Activated CD4-positive, CD25-positive, alpha-beta regulatory T cell treated with anti-CD3 and anti-CD28 coated beads, Interleukin-2, amount 50 U/mL, for 24 hours (primary cell): ENCODE measurements at regions not wholly inside any gene's neighbourhood (a gene's known extent, or its start where the extent isn't known, plus 50 kb on each side); places are given as distances from the start of the nearest gene placed in this dataset.

Experiments used
- ATAC-seq, 2 donors: fragments of 150-1000 bp; cut with Tn5 transposase; one replicate each; pipeline ENCODE4 v1.10.0; 2021; ENCODE audit warnings: mild to moderate bottlenecking in 1 of 2, moderate library complexity in 1 of 2

DNA sequence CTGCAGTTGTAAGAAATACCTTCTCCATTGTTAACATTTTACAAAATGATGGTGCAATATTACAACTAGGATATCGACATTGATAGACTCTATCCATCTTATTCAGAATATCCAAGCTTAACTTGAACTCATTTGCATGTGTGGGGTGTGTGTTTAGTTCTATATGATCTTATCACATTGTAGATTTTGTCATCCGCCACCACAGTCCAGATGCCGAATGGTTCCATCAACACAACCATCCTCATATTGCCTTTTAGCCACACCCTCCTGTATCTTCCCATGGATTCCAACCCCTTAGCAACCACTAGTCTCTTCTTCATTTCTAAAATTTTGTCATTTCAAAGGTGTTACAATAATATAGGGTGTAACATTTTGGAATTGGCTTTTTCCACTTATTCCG, 452.9 kb upstream of the AKR1E2 start:
- no peak for ATAC-seq

DNA sequence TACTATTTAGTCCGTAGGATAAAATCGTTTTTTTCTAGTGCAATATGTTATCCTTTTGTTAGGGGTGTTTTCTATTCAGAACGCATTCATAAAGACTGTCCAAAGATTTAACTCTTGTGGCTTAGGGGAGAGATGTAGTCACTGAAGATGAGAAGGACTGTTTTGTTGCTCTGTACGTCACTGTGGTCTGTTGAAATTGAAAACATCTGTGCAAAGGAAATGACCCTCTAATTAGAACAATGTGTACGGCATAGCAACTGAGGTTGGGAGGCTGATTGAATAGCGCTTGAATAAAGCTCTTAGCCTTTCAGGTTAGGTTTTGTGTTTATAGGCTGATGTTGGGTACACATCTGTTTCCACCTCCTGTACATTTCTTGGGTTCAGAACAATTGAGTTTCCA, 453.4 kb upstream of the AKR1E2 start:
- no peak for ATAC-seq

DNA sequence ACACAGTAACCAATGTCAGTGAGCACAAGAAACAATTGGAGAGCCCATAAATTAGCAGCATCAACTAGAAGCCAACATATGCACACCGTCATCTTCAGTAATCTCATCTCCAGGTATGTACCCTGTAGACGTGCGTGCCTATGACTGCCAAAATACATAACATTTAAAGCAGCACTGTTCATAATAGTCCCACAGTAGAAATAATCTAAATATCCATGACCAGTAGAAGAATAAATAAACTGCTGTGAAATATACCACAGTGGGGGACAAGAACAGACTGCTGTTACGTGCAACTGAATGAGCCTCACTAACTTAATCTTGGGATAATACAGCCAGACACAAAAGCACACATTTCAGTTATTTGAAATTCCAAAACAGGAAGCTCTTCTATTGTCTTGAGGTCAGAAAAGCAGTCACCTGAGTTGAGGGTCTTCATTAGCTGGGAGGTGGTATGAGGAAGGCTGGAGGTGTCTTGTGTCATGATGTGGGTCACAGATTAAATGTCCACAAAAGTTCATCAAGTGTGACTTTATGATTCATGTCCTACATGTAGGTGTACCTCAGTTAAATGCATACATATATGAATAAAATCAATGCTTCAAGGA, 454.2 kb upstream of the AKR1E2 start:
- no peak for ATAC-seq

DNA sequence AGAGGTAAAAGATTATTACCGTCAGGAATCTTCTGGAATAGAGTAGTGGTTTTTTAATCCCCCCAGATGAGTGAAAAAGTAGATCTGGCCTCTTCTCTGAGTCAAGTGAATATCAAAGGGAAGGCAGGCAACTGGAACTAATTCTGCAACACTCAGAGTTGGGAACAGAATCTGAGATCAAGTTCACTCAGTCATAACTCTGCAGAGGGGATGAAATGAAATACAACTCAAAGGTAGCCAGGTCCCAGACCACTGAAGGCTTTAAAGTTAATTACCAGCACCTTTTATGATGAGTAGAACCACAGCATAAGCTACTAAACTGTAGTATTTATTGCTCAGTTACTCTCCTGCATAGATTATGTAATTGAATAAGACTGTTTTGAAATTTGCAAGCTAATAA, 455.6 kb upstream of the AKR1E2 start:
- no peak for ATAC-seq

DNA sequence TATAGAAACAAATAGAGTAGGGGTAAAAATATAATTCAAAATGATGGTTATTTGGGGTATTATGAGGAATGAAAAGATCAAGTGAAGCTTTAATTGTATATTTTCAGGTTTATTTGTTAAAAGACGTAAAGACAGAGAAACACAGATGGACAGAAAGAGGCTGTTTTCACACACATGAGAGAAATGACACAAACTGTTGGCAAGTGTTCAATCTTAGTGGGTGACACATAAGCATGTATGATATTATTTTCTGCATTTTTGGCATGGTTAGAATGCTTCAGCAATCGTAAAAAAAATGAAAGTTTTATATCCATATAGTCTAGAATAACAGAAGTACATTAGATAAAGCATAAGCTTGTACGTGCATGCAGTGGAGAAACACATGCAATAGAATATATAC, 464.4 kb upstream of the AKR1E2 start:
- no peak for ATAC-seq

DNA sequence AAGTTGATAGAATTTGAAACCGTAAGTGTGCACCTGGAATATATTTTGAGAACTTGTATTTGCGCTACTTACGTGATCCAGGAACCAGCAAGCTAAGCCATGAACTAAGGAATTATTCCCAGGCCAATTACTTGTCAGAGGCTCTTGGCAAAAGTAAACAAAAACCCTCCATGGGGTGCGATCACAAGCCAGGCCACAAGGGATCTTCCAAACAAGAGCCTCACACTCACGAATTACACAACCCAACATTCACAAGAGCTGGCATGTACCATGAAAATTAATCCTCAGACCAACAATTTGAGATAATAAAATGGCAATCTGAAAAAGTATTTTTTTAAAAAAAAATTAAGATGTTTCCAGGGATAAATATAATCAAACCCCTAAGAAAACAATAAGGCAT, 467.0 kb upstream of the AKR1E2 start:
- no peak for ATAC-seq

DNA sequence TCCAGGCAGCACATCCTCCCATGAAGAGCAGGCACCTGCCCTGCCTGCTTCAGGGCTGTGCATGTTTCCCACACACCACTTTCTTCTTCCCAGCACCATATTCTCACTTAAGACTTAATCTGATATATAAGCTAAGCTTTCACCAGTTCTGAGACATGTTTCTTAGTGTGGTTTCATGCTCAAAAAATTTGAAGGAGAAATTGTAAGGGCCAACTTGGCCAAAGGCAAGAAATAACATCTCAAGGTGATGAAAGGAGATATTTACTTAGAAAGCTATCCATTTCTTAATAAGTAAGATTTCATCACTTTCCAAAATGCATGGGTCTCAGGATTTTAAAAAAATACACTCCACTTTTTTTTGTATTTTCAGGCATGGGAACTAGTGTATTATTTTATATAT, 468.1 kb upstream of the AKR1E2 start:
- ATAC-seq: no peak

DNA sequence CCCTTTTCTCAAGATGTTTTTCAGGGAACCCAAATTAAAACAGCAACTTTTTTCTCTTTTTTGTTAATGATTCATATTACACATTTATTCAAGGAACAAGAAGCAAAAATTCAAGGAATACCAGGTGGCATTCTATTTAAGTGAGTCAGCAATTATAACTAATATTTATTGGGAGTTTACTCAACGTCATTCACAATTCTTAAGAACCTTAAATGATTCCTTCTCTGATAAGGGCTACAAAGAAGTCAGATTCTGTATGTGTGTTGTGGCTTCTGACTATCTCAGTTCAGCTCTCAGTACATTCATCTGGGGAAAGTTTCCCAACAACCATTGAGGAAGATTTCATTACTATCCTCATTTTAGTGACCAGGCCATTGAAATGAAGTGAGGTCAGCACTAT, 470.7 kb upstream of the AKR1E2 start:
- no peak for ATAC-seq

DNA sequence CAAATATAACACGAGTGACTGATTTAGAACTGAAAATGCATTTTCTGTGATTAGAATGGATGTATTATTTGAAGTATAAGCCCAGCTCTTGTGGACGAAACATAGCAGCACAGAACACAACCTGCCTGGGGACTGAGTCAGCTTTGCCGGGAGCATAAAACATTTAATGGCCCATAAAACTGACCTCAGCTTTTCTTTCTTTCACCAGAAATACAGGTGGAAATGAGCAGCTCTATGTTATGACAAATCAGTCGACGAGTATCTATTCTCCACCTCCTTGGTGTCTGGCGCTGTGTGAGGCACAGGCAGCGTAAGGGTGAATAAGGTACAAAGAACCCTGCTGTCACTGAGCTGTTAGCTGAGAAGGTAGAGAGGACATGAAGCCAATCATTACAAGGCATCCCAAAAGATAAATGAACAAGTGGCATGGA, 471.6 kb upstream of the AKR1E2 start:
- peak in 1 of 2 donors; percentile 36 for ATAC-seq

DNA sequence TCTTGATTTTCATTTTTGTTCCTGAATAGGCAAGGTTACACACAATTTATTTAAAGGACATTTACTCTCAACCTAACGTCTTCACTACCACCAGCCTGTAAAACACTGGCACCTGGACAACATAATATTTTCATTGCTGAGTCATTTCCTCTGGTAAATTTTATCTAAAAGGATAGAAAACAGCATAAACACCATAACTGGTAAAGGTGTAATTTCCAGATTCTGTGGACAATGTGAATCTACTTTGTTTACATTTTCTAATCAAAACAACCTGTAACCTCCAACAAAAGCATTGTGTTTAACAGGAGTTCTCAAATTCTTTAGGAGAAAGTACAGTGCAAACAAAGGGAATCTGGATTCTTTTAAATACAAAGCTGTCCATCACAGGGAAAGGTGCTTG, 472.0 kb upstream of the AKR1E2 start:
- peak; percentile 34 for ATAC-seq

DNA sequence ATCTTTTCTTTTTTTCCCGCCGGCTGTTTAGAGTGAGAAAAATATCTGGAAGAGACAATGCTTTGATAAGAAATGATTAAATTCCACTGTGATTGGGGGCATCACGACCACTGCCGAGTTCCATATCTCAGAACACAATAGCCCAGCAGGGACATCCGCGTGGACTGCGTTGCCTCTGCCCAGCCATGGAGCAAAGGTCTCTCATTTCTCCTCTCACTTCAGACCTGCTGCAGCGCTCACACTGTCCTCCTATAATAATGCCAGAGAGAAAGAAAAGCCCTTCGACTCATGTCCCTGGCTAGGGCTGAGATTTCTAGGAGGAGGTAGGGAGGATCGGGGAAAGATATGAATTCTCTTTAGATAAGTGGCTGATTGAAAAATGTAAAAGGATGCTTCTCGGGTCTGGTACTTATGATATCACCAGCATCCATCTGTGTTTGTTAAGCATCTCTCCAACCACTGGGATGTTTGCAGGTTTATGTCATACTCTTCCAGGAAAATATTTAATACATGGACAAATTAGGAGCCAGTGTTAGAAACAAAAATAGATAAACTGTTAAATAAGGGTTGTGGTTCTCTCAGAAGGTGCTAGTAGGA, 472.9 kb upstream of the AKR1E2 start:
- no peak for ATAC-seq

DNA sequence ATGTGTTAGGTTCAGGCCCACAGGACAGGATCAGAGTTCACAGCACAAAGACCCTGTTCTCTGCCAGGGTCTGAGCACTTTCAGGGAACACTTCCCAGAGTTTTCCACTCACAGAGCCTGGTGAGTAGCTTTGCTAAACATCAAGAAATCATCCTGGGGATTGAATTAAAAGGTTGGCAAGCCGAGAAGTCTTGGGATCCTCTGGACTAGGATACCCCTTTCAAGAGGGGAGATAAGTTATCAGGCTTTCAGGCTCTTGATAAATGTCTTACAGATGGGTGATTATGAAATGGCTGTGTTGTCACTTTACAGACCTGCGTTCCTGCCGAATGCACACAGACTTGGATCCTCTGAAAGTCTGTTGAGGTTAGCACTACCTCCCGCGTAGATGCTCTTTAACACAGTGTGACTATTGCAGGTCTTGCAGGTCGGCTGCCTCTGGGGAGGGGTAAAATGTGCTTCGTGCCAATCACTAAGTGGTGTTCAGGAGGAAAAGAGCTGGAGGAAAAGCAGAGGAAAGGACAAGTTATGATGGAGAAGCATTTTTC, 473.5 kb upstream of the AKR1E2 start:
- no peak for ATAC-seq

DNA sequence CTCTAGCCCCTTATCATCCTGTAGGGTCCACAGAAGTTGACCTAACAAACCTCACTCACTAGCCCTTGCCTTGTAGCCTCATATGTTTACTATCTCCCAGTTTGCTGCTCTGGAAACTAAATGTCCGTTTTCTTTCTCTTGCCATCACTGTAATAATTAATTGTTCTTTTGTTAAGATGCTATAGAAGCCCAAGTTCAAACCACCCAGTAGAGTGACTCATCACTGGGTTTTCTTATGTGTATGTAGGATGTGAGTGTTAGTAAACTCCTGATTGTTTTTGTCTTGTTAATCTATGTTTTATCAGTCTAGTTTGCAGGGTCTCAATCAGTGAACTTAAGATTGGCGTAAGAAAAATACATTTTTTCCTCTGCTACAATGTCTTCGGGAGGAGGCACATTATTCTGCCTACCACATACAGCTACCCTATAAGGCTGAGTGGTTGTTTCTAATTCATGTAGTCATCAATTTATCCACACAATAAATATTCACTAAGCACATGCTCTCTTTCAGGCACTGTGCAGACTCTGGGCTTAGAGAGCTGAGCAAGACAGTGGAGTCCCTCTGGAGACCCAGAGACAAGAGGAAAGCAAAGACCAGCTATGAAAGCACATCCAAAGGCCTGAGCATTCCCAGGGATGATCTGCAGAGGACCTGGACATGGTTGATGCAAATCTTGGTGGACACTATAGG, 474.1 kb upstream of the AKR1E2 start:
- ATAC-seq: peak in 1 of 2 donors; percentile 22

DNA sequence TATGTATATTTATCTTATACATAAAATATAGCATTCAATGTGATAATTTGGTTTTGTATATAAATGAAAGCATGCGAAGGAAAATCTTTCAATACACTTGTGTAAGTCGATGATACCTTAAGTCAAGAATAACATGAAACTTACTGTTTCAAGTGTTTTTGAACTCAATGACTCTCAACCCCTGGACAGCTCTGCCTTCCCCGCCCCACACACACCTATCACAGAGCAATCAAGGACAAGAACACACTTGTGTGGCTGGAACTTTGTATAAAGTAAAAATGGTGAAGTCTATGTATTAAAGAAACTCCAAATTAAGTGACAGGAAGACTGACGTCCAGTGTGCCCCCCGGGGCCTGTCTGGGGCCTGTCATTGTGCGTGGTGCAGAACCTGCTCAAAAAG, 478.6 kb upstream of the AKR1E2 start:
- ATAC-seq: no peak

DNA sequence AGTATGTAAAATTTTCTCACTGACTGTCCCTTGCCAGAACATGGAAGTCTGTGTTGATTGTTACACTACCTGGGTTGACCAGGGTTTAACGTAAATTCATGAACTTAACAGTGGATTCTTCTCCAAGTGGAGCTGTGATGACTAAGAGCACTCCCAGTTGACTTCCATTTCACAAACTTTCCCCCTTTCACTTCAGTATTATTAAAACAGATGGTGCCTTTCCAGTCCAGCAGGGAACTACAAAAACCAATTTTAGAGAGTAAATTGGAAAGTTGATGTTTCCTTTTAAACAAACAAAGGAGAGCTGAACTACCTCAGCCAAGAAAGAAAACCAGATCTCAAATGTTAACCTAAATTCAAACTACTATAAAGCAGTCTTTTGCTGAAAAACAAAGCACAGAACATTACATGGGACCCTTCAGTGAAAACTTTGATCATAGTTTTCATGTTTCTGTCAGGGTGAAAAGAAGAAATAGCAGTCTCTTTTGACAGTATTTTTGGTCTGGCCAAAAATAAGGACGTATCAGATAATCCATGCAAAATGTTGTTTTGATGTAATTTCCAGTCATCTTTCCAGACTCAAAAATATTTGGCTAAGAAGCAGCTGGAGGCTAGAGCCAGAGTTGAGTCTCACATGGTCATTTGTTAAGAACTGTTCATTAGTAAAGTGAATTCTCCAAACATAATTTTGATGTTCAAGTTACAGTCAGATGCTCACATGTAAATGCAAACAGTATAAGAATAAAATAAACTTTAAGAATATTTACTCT, 479.9 kb upstream of the AKR1E2 start:
- ATAC-seq: no peak

DNA sequence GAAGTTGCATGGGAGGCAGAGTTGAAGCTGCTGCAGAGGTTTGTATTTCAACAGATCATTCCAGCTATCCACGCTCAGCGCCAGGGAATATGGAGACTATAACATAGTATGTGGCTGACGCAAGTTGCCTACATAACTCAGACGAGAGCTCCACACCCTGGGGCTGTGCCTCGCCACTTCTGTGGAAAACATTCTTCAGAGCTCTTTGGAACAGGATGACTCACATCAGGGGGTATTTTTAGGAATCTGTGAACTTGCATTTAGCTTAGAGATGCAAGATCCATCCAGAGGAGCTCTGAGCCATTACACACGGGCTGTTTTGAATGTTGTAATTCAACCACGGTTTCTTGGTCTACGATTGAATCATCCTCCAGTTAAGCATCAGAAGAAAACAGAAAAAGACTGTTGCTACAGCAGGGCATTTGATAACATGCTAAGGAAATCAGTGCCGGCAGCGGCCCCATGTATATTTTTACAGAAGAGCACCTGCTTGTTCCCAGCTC, 481.5 kb upstream of the AKR1E2 start:
- ATAC-seq: peak; percentile 74 to 82

DNA sequence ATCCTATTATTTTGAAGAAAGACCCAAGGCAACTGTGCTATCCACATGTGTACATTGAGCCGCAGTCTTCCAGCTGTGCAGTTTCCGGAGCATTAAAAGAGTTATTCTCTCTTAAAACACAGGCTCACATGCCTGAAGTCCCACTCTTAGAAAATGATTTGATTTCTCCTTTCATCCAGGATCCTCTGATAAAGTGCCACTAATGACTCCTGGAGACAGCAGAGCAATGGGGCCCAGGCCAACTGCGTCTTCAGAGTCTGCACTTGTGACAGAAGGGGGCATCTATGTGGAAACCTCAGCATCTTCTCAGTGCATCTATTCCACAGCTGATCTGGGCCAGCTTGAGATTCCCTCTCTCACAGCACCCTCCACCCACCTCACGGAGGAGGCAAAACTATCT, 482.1 kb upstream of the AKR1E2 start:
- ATAC-seq: no peak

DNA sequence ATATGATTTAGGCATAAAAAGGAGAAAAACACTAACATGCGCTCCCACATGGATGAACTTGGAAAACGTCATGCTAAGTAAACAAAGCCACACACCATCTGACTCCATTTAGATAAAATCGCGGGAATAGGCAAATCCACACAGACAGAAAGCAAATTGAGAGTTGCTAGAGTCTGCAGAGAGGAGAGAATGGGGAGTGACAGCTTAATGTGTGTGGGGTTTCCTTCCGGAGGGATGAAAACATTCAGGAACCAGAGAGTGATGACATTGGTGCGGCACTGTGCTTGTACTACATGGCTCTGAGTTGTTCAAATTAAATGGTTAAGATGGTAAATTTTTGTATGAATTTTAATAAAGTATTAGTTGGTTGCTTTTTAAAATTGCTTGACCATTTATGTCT, 482.9 kb upstream of the AKR1E2 start:
- ATAC-seq: no peak

DNA sequence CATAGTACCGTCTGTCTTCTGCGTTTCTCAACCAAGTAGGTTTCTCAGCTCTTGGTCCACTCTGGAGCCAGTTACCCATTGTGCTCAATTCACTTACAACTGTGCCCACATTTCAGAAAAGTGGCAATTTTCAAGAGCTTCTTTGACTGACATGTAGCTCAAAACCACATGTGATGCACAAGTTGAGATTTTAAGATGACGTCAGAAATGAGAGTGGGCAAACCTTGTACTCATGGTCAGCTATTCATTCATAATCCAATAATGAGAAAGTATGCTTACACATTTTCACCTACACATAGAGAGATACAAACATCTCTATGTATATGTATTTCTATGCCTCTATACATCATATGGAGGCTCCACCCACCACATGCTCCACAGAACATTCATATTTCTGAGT, 487.2 kb upstream of the AKR1E2 start:
- ATAC-seq: no peak

DNA sequence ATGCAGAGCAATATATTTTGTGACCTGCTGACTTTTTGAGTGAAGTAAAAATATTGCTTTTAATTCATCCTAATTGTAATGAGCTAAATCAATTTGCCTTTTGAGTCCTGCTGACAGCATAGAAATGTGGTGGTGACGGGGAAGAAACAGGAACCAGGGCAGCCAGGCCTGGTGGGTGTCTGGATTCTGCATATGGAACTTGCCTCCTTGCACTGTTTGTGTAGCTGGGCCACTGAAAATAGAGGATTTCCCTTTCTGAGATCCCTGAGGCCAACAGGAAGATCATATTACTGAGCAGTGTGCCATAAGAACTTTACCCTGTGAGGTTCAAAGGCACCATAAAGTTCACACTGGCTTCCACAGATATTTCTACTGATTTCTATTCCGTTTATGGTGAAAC, 488.4 kb upstream of the AKR1E2 start:
- no peak for ATAC-seq

DNA sequence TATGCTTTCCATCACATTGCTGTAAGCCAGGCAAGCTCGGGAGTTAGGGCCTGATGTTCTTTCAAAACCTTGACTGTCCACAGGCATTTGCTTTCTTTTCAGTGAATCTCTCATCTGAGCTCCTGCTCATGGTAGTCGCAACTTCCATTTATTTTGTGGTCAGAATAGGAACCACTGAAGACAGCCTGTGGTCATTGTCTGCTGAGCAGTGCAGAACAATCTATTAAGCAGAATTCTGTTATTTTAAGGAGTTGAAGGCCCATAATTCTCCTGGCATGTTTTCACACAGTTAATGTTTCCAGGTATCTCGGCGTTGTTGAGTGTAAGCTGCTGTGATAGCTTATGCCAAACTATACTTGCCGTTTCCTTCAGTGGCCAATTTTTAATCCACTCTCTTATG, 491.1 kb upstream of the AKR1E2 start:
- no peak for ATAC-seq

DNA sequence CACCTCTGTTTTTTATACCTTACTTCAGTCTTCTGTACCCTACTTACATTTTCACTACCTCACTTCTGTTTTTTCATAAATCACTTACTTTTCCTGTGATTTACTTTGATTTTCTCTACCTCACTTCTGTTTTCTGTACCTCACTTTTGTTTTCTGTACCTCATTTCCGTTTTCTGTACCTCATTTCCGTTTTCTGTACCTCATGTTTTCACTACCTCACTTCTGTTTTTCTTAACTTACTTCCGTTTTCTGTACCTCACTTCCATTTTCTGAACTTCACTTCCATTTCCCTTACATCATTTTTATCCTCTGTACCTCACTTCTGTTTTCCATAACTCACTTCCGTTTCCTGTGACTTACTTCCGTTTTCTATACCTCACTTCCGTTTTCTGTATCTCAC, 492.0 kb upstream of the AKR1E2 start:
- ATAC-seq: no peak

DNA sequence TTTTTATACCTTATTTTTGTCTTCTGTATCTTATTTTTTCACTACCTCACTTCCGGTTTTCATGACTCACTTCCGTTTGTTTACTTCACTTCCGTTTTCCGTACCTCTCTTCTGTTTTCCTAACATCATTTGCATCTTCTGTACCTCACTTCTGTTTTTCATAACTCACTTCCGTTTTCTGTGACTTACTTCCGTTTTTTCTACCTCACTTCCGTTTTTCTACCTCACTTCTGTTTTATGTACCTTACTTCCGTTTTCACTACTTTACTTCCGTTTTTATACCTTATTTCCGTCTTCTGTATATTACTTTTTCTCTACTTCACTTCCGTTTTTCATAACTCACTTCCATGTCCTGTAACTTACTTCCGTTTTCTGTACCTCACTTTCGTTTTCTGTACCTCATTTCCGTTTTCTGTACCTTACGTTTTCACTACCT, 492.5 kb upstream of the AKR1E2 start:
- no peak for ATAC-seq
